ENCODE measurements at regions not wholly inside any gene's neighbourhood (a gene's known extent, or its start where the extent isn't known, plus 50 kb on each side); places are given as distances from the start of the nearest gene placed in this dataset.

- no peak overlapping the region for H3K9ac ChIP-seq (ENCODE audit: extremely low read depth, insufficient read length, low read length)
- no peak for TF ChIP-seq CTCF (conservative IDR thresholded peaks at IDR 0.05)
- H3K4me1 ChIP-seq (ENCODE audit: insufficient read depth, low read length) = no peaks in the 10 kb centered on the region
- H3K23me2 ChIP-seq (ENCODE audit: insufficient read length, low read depth, low read length, poor library complexity, severe bottlenecking) = no peaks in the 10 kb centered on the region
- H4K91ac ChIP-seq (ENCODE audit: insufficient read length, low read depth, low read length) = no peak overlapping the region
- H2BK15ac ChIP-seq (ENCODE audit: low read depth, low read length) = no peak overlapping the region
- no peak overlapping the region for H3K27ac ChIP-seq (ENCODE audit: insufficient read length, low read depth, low read length)
- peaks cover 22 to 24% of the 10 kb centered on the region in 2 experiments for H3K9me3 Mint-ChIP-seq
- no peak for DNase-seq
- H2BK5ac ChIP-seq (ENCODE audit: insufficient read length, low read length) = no peak overlapping the region
- H3T11ph ChIP-seq (ENCODE audit: low read length) = no peak overlapping the region
- H4K8ac ChIP-seq (replicated peaks; ENCODE audit: insufficient read length, low read depth, low read length) = no peak overlapping the region
- no peak overlapping the region for H2BK120ac ChIP-seq (ENCODE audit: low read depth, low read length, poor library complexity, severe bottlenecking)
- no peak overlapping the region for H2BK20ac ChIP-seq (ENCODE audit: low read depth, low read length, poor library complexity, severe bottlenecking)
- no peaks in the 10 kb centered on the region for H3K79me1 ChIP-seq (ENCODE audit: insufficient read depth, low read depth, low read length, poor library complexity, severe bottlenecking)
- no peaks in the 10 kb centered on the region for H4K20me1 ChIP-seq (ENCODE audit: control insufficient read depth, insufficient read depth, insufficient read length)
- H3K14ac ChIP-seq (ENCODE audit: insufficient read depth, low read length) = no peak overlapping the region
- H3K23ac ChIP-seq (ENCODE audit: insufficient read length, low read depth, low read length) = no peak overlapping the region
- no peak overlapping the region for H3K4ac ChIP-seq (ENCODE audit: low read depth, low read length)
- H3K4me2 ChIP-seq (ENCODE audit: insufficient read depth, insufficient read length, low read length) = no peak overlapping the region
- H3K27me3 ChIP-seq (ENCODE audit: insufficient read depth, low read length) = no peaks in the 10 kb centered on the region
- no peak overlapping the region for H3K4me3 Mint-ChIP-seq
- H3K18ac ChIP-seq (ENCODE audit: insufficient read length, low read depth, low read length) = no peak overlapping the region
- H3K56ac ChIP-seq (ENCODE audit: insufficient read length, low read depth, low read length) = no peak overlapping the region
- no peaks in the 10 kb centered on the region for H3K27me3 Mint-ChIP-seq (ENCODE audit: low read depth)
- peaks cover 7 to 19% (median 13%) of the 10 kb centered on the region in 3 experiments for H3K36me3 Mint-ChIP-seq (ENCODE audit: insufficient read depth in 1 of 3, low read depth in 3 of 3)
- no peak overlapping the region for H2BK12ac ChIP-seq (ENCODE audit: insufficient read length, low read depth, low read length)
- no peak overlapping the region for H2AK5ac ChIP-seq (ENCODE audit: insufficient read length, low read length)
- H2AFZ ChIP-seq (ENCODE audit: low read length) = no peak overlapping the region
- no peak overlapping the region for H4K5ac ChIP-seq (ENCODE audit: insufficient read length, low read depth, low read length)
- no peaks in the 10 kb centered on the region for H3K4me1 Mint-ChIP-seq
- no peaks in the 10 kb centered on the region for H3K79me2 ChIP-seq (ENCODE audit: insufficient read depth, low read length)
- H3K9me3 ChIP-seq (ENCODE audit: control insufficient read depth, low read depth, low read length) = peaks cover 9% of the 10 kb centered on the region
- no peak overlapping the region for H3K27ac Mint-ChIP-seq
Measured at GRCh38 chr12:73418541-73418940, 1119.1 kb upstream of the ATXN7L3B start.

Measured in H9 (cell line).